B cell (primary cell): ENCODE measurements at regions not wholly inside any gene's neighbourhood (a gene's known extent, or its start where the extent isn't known, plus 50 kb on each side); places are given as distances from the start of the nearest gene placed in this dataset.

ENCODE experiments used
- ATAC-seq: fragments of 200-7000 bp; cut with Tn5 transposase; one replicate; pipeline ENCODE4 v1.10.0; 2021; ENCODE audit warnings: low read depth, mild to moderate bottlenecking, moderate number of reproducible peaks, moderate library complexity
- CTCF ChIA-PET: fragments of 350-600 bp; sonication (Branson Sonifier 250); formaldehyde crosslinking; loops from one replicate; lab custom pipeline; 2021; ENCODE audit warnings: antibody characterized with exemption, inconsistent platforms; lab: Charles Lee
- POLR2A ChIA-PET: fragments of 350-600 bp; sonication (Branson Sonifier 250); formaldehyde crosslinking; loops from one replicate; lab custom pipeline; 2021; ENCODE audit warnings: antibody characterized with exemption; lab: Charles Lee
- DNase-seq: peaks from one replicate; pipeline ENCODE4 v3.0.0; 2013
- H2AFZ ChIP-seq: 2 replicates; pipeline ENCODE4 v1.6.1; 2012; ENCODE audit warnings: mild to moderate bottlenecking, low read depth, low read length; ENCODE audit not compliant: insufficient read depth, poor library complexity, severe bottlenecking
- H3K27ac ChIP-seq, 2 donors: 1 replicate in 1 of 2; 2 replicates in 1 of 2; pipeline ENCODE4 v1.5.1; 2012 to 2013; ENCODE audit warnings: low read length in 2 of 2, mild to moderate bottlenecking in 2 of 2, moderate library complexity in 1 of 2
- H3K27me3 ChIP-seq, 4 experiments: fragments of 200-600 bp in 1 of 4; sonication (generic) in 1 of 4; replicated peaks in 1 of 4; 1 replicate in 2 of 4; 2 replicates in 2 of 4; pipeline versions ENCODE4 v1.6.1 to v1.7.0; 2013 to 2016; ENCODE audit warnings: low read length in 3 of 4, mild to moderate bottlenecking in 2 of 4, mixed read lengths in 1 of 4, moderate library complexity in 1 of 4; ENCODE audit not compliant: insufficient read depth in 4 of 4, control insufficient read depth in 3 of 4; ENCODE audit errors: control extremely low read depth in 1 of 4
- H3K36me3 ChIP-seq, 2 experiments: replicated peaks in 1 of 2; 1 replicate in 1 of 2; 2 replicates in 1 of 2; pipeline versions ENCODE4 v1.6.1 to v1.7.1; 2013; ENCODE audit warnings: low read length in 1 of 2; ENCODE audit not compliant: insufficient read depth in 2 of 2, control insufficient read depth in 1 of 2; ENCODE audit errors: control extremely low read depth in 1 of 2, extremely low read depth in 1 of 2
- H3K4me1 ChIP-seq, 2 donors: fragments of 200-600 bp in 1 of 2; sonication (generic) in 1 of 2; 1 replicate in 1 of 2; 2 replicates in 1 of 2; pipeline versions ENCODE4 v1.5.1 to v1.6.1; 2013 to 2017; ENCODE audit warnings: low read length in 2 of 2; ENCODE audit not compliant: control insufficient read depth in 2 of 2, insufficient read depth in 2 of 2
- H3K4me2 ChIP-seq: replicated peaks from 2 replicates; pipeline ENCODE3; 2012; ENCODE audit warnings: mild to moderate bottlenecking, low read depth, low read length; ENCODE audit not compliant: poor library complexity, severe bottlenecking
- H3K4me3 ChIP-seq, 5 experiments: fragments of 200-600 bp in 1 of 5; sonication (generic) in 1 of 5; 1 replicate in 3 of 5; 2 replicates in 2 of 5; pipeline versions ENCODE4 v1.5.1 to v1.7.0; 2011 to 2016; ENCODE audit warnings: low read length in 4 of 5, mild to moderate bottlenecking in 4 of 5, low read depth in 2 of 5, control low read depth in 1 of 5, moderate library complexity in 1 of 5; ENCODE audit not compliant: insufficient read depth in 1 of 5; ENCODE audit errors: control extremely low read depth in 1 of 5, extremely low read depth in 1 of 5
- H3K79me2 ChIP-seq: fragments of 200-600 bp; sonication (generic); one replicate; pipeline ENCODE4 v1.6.0; 2016; ENCODE audit warnings: low read length; ENCODE audit not compliant: control insufficient read depth, insufficient read depth
- H3K9ac ChIP-seq: fragments of 200-600 bp; sonication (generic); 2 replicates; pipeline ENCODE4 v1.6.1; 2017; ENCODE audit warnings: mild to moderate bottlenecking, low read length, moderate library complexity
- H3K9me3 ChIP-seq, 3 donors: one replicate each; pipeline versions ENCODE4 v1.6.1 to v1.7.1; 2013; ENCODE audit warnings: low read length in 2 of 3; ENCODE audit not compliant: control insufficient read depth in 2 of 3, insufficient read depth in 1 of 3; ENCODE audit errors: control extremely low read depth in 1 of 3
- H4K20me1 ChIP-seq: 2 replicates; pipeline ENCODE4 v1.6.0; 2012; ENCODE audit warnings: mild to moderate bottlenecking, low read length; ENCODE audit not compliant: insufficient read depth, control insufficient read depth, poor library complexity, severe bottlenecking
- H3K27ac Mint-ChIP-seq: one replicate; pipeline ENCODE4 v1.8.0; 2021; ENCODE audit warnings: mixed read lengths
- H3K27me3 Mint-ChIP-seq: one replicate; pipeline ENCODE4 v1.8.0; 2021; ENCODE audit warnings: mixed read lengths
- H3K4me1 Mint-ChIP-seq: one replicate; pipeline ENCODE4 v1.8.0; 2021; ENCODE audit warnings: mixed read lengths
- H3K4me3 Mint-ChIP-seq: one replicate; pipeline ENCODE4 v1.8.0; 2021; ENCODE audit warnings: mixed read lengths
- H3K9me3 Mint-ChIP-seq: one replicate; pipeline ENCODE4 v1.8.0; 2022; ENCODE audit warnings: mixed read lengths; ENCODE audit not compliant: insufficient read depth
- EZH2 ChIP-seq: IDR thresholded peaks from 2 replicates; pipeline ENCODE4 v1.6.1; 2012; ENCODE audit warnings: borderline replicate concordance, low read depth, mild to moderate bottlenecking, moderate library complexity, low read length; ENCODE audit not compliant: insufficient read depth, poor library complexity, severe bottlenecking
- WGBS: methylation state at CpG from one replicate; pipeline ENCODE4 v1.1.5; 2013; ENCODE audit warnings: missing lambda C conversion rate; ENCODE audit not compliant: insufficient coverage; 5-methylcytosine and 5-hydroxymethylcytosine counted together
- intact Hi-C: fragments of 100-400 bp; cut with micrococcal nuclease; formaldehyde crosslinking; loops from one replicate; pipeline ENCODE4 v1.10.0; 2022
- TF ChIP-seq, protein P1 (sequence below): fragments of 200-600 bp; IDR thresholded peaks from one replicate; pipeline ENCODE4 v1.8.0; 2022; ENCODE audit warnings: antibody characterized with exemption, mild to moderate bottlenecking

DNA sequence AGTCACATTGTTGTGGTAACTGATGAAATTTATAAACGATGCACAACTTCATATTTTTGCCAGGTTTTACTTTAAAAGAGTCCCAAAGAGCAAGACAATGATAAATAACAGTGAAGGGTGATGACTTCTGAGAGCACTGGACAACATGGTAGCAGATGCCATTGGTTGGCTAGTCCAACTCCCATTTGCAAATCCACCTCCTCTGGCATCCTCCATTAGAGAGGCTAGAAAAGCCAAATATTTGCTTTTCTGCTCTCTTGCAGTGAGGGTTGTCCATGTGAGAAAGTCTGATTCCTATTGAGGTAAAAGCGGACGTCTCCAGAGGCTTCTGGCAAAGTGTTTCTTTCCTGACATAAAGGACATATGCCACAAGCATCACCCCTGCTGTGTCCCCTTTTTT is 89.6 kb upstream of the BMP4 start:
- no peak for TF ChIP-seq EZH2
- TF ChIP-seq, protein P1, sequence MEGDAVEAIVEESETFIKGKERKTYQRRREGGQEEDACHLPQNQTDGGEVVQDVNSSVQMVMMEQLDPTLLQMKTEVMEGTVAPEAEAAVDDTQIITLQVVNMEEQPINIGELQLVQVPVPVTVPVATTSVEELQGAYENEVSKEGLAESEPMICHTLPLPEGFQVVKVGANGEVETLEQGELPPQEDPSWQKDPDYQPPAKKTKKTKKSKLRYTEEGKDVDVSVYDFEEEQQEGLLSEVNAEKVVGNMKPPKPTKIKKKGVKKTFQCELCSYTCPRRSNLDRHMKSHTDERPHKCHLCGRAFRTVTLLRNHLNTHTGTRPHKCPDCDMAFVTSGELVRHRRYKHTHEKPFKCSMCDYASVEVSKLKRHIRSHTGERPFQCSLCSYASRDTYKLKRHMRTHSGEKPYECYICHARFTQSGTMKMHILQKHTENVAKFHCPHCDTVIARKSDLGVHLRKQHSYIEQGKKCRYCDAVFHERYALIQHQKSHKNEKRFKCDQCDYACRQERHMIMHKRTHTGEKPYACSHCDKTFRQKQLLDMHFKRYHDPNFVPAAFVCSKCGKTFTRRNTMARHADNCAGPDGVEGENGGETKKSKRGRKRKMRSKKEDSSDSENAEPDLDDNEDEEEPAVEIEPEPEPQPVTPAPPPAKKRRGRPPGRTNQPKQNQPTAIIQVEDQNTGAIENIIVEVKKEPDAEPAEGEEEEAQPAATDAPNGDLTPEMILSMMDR, result no peak
- ATAC-seq (no peak), DNase-seq (no peak)
- no peaks in the 10 kb centered on the region for H3K27me3 Mint-ChIP-seq
- H3K27ac ChIP-seq, result no peak overlapping the region
- no peak overlapping the region for H3K4me3 Mint-ChIP-seq
- H3K4me1 ChIP-seq, result no peaks in the 10 kb centered on the region
- no peaks in the 10 kb centered on the region for H3K9me3 ChIP-seq
- no peak overlapping the region for H2AFZ ChIP-seq
- no peaks in the 10 kb centered on the region for H3K79me2 ChIP-seq
- no peaks in the 10 kb centered on the region for H3K27me3 ChIP-seq
- no peak overlapping the region for H3K4me3 ChIP-seq
- WGBS, result no CpG with 5 or more reads among the region's 3 CpGs
- CTCF ChIA-PET, result no interaction called here
- POLR2A ChIA-PET, result no interaction called here
- H3K9ac ChIP-seq, result no peak overlapping the region
- H3K27ac Mint-ChIP-seq, result no peak overlapping the region
- no peaks in the 10 kb centered on the region for H3K36me3 ChIP-seq
- H4K20me1 ChIP-seq, result no peaks in the 10 kb centered on the region
- no peaks in the 10 kb centered on the region for H3K4me1 Mint-ChIP-seq
- intact Hi-C loops, result no loop called here
- no peak overlapping the region for H3K4me2 ChIP-seq
- no peaks in the 10 kb centered on the region for H3K9me3 Mint-ChIP-seq

DNA sequence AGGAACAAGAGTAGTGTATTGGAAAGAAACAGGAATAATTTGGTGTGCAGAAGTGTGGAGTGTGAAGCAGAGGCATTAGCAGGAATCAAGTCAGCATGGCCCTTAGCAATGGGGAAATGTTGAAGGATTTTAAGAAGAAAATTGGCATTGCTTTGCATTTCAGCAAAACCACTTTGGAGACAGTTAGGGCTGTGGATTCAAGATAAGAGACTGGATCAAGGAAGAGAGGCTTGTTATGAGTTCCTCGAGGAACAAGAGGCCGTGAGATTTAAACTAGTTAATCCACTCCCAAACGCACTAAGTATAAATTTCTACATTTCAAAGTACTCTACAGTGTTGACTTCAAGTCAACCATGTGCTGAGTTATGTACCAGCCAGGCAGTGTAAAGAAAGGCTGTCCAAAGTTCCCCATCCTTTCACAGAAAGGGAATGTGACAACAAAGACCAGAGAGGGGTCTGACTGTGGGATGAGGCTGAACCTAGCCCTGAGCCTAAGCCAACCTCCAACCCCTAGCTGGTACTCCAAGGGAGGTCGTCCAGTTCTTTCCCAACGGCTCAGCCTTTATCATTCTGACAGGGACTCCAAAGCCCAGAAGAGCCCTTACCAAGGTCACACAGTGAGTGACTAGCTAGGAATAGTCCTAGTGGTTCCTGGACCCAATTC is 91.2 kb upstream of the BMP4 start:
- Histone ChIP-seq H3K36me3 (no peaks in the 10 kb centered on the region), H2AFZ (no peak overlapping the region), H3K27me3 (no peaks in the 10 kb centered on the region), H3K9me3 (no peaks in the 10 kb centered on the region), H3K4me3 (no peak overlapping the region), H3K4me1 (no peaks in the 10 kb centered on the region), H3K9ac (no peak overlapping the region), H4K20me1 (no peaks in the 10 kb centered on the region), H3K79me2 (no peaks in the 10 kb centered on the region), H3K27ac (no peak overlapping the region), H3K4me2 (no peak overlapping the region)
- Mint-ChIP-seq H3K9me3 (no peaks in the 10 kb centered on the region), H3K4me3 (no peak overlapping the region), H3K27me3 (no peaks in the 10 kb centered on the region), H3K4me1 (no peaks in the 10 kb centered on the region), H3K27ac (no peak overlapping the region)
- WGBS, result no CpG with 5 or more reads among the region's 5 CpGs
- TF ChIP-seq EZH2, result no peak
- ChIA-PET POLR2A (no interaction called here), CTCF (no interaction called here)
- intact Hi-C loops, result no loop called here
- DNase-seq, result no peak
- ATAC-seq, result no peak
